GM04503 (cell line): ENCODE measurements at regions not wholly inside any gene's neighbourhood (a gene's known extent, or its start where the extent isn't known, plus 50 kb on each side); places are given as distances from the start of the nearest gene placed in this dataset.
A peak's percentile ranks its signal among the peaks of the same experiment; 100 is the strongest.
"Not testable (repeated sequence)": the region's sequence is repeated elsewhere in the genome, so short reads cannot be mapped to it uniquely, and the experiment has no call there.

Experiments used
- DNase-seq: peaks from one replicate; pipeline ENCODE4 v3.0.0-alpha.2; 2012; ENCODE audit warnings: low read depth

- no peak for DNase-seq
Observed at GRCh38 chr9:32200896-32201295, 183.5 kb upstream of the ACO1 start.

GRCh38 chr9:32209164-32209563, 175.3 kb upstream of the ACO1 start:
- not testable (repeated sequence) for DNase-seq

- no peak for DNase-seq
Observed at GRCh38 chr9:32218100-32218767, 166.2 kb upstream of the ACO1 start.

GRCh38 chr9:32220750-32221149, 163.7 kb upstream of the ACO1 start:
- DNase-seq, result no peak

GRCh38 chr9:32234451-32234850, 150.0 kb upstream of the ACO1 start:
- DNase-seq, result no peak

- DNase-seq, result no peak
Observed at GRCh38 chr9:32247168-32247567, 137.3 kb upstream of the ACO1 start.

GRCh38 chr9:32248189-32248712, 136.2 kb upstream of the ACO1 start:
- no peak for DNase-seq

- DNase-seq, result peak; percentile 1
Observed at GRCh38 chr9:32251539-32251938, 132.9 kb upstream of the ACO1 start.

GRCh38 chr9:32253731-32254130, 130.7 kb upstream of the ACO1 start:
- no peak for DNase-seq

- no peak for DNase-seq
Observed at GRCh38 chr9:32255026-32255425, 129.4 kb upstream of the ACO1 start.

GRCh38 chr9:32258482-32258881, 126.0 kb upstream of the ACO1 start:
- no peak for DNase-seq

- no peak for DNase-seq
Observed at GRCh38 chr9:32260151-32260862, 124.1 kb upstream of the ACO1 start.

GRCh38 chr9:32264170-32264864, 120.1 kb upstream of the ACO1 start:
- DNase-seq, result no peak

- DNase-seq, result no peak
Observed at GRCh38 chr9:32265037-32265436, 119.4 kb upstream of the ACO1 start.

GRCh38 chr9:32278991-32279390, 105.5 kb upstream of the ACO1 start:
- DNase-seq, result no peak

- no peak for DNase-seq
Observed at GRCh38 chr9:32289756-32290155, 94.7 kb upstream of the ACO1 start.

- DNase-seq, result no peak
Observed at GRCh38 chr9:32291370-32291769, 93.1 kb upstream of the ACO1 start.

GRCh38 chr9:32292611-32293010, 91.8 kb upstream of the ACO1 start:
- DNase-seq, result no peak

- no peak for DNase-seq
Observed at GRCh38 chr9:32293091-32293490, 91.4 kb upstream of the ACO1 start.

GRCh38 chr9:32294106-32294505, 90.3 kb upstream of the ACO1 start:
- peak; percentile 11 for DNase-seq

- DNase-seq, result no peak
Observed at GRCh38 chr9:32300373-32300772, 84.1 kb upstream of the ACO1 start.

GRCh38 chr9:32304495-32304894, 79.9 kb upstream of the ACO1 start:
- DNase-seq, result no peak

- DNase-seq, result no peak
Observed at GRCh38 chr9:32306006-32306405, 78.4 kb upstream of the ACO1 start.
